Progenitor cell of endocrine pancreas (in vitro differentiated cells): ENCODE measurements at regions not wholly inside any gene's neighbourhood (a gene's known extent, or its start where the extent isn't known, plus 50 kb on each side); places are given as distances from the start of the nearest gene placed in this dataset.
"Not testable (repeated sequence)": the region's sequence is repeated elsewhere in the genome, so short reads cannot be mapped to it uniquely, and the experiment has no call there.

Source experiments
- DNase-seq: peaks from one replicate; pipeline ENCODE4 v3.0.0; 2021; ENCODE audit warnings: low spot score; ENCODE audit not compliant: unreplicated experiment
- H3K27ac Mint-ChIP-seq: 2 replicates; pipeline ENCODE4 v1.8.0; 2021; ENCODE audit warnings: mild to moderate bottlenecking, moderate library complexity, mixed read lengths
- H3K27me3 Mint-ChIP-seq: 2 replicates; pipeline ENCODE4 v1.8.0; 2021; ENCODE audit warnings: mixed read lengths
- H3K36me3 Mint-ChIP-seq: 2 replicates; pipeline ENCODE4 v1.8.0; 2022; ENCODE audit warnings: mixed read lengths; ENCODE audit not compliant: insufficient read depth
- H3K4me1 Mint-ChIP-seq: 2 replicates; pipeline ENCODE4 v1.8.0; 2021; ENCODE audit warnings: low read depth, mixed read lengths
- H3K4me3 Mint-ChIP-seq: 2 replicates; pipeline ENCODE4 v1.8.0; 2021; ENCODE audit warnings: low read depth, mild to moderate bottlenecking, moderate library complexity, mixed read lengths
- H3K9me3 Mint-ChIP-seq: 2 replicates; pipeline ENCODE4 v1.8.0; 2021; ENCODE audit warnings: low read depth, mixed read lengths
- CTCF ChIP-seq: fragments of 200-600 bp; sonication (generic); IDR thresholded peaks from one replicate; pipeline ENCODE4 v1.5.0; 2021; ENCODE audit warnings: antibody characterized with exemption, mild to moderate bottlenecking; ENCODE audit not compliant: unreplicated experiment

- H3K27me3 Mint-ChIP-seq = no peaks in the 10 kb centered on the region
These were observed 562.0 kb downstream of the SMARCA1 start for GRCh38 chrX:128961290-128961689.

GRCh38 chrX:128954697-128955096 is 568.6 kb downstream of the SMARCA1 start:
- H3K36me3 Mint-ChIP-seq, H3K27me3 Mint-ChIP-seq, H3K4me1 Mint-ChIP-seq, DNase-seq, H3K27ac Mint-ChIP-seq, H3K4me3 Mint-ChIP-seq: not testable (repeated sequence)
- H3K9me3 Mint-ChIP-seq = peaks cover 49% of the 10 kb centered on the region

More at GRCh38 chrX:128961290-128961689, 562.0 kb downstream of the SMARCA1 start:
- Mint-ChIP-seq H3K4me1 (no peaks in the 10 kb centered on the region), H3K27ac (no peak overlapping the region), H3K9me3 (peaks cover 39% of the 10 kb centered on the region), H3K4me3 (no peak overlapping the region), H3K36me3 (no peaks in the 10 kb centered on the region)
- no peak for TF ChIP-seq CTCF
- DNase-seq = no peak

GRCh38 chrX:128931071-128931470 is 592.2 kb downstream of the SMARCA1 start:
- DNase-seq = no peak
- peaks cover 39% of the 10 kb centered on the region for H3K9me3 Mint-ChIP-seq
- H3K4me1 Mint-ChIP-seq = peaks cover 4% of the 10 kb centered on the region
- no peak for TF ChIP-seq CTCF
- no peak overlapping the region for H3K4me3 Mint-ChIP-seq
- H3K36me3 Mint-ChIP-seq = peaks cover 2% of the 10 kb centered on the region
- no peak overlapping the region for H3K27ac Mint-ChIP-seq
- no peaks in the 10 kb centered on the region for H3K27me3 Mint-ChIP-seq

- TF ChIP-seq CTCF = no peak
- H3K4me3 Mint-ChIP-seq = no peak overlapping the region
- no peaks in the 10 kb centered on the region for H3K27me3 Mint-ChIP-seq
- DNase-seq = no peak
- H3K27ac Mint-ChIP-seq = no peak overlapping the region
- H3K36me3 Mint-ChIP-seq = peaks cover 2% of the 10 kb centered on the region
- peaks cover 4% of the 10 kb centered on the region for H3K4me1 Mint-ChIP-seq
- H3K9me3 Mint-ChIP-seq = peaks cover 40% of the 10 kb centered on the region
These were observed 593.8 kb downstream of the SMARCA1 start for GRCh38 chrX:128929271-128930057.

- Mint-ChIP-seq H3K36me3 (peaks cover 2% of the 10 kb centered on the region), H3K4me3 (no peak overlapping the region), H3K9me3 (peaks cover 42% of the 10 kb centered on the region), H3K4me1 (peaks cover 4% of the 10 kb centered on the region), H3K27ac (no peak overlapping the region), H3K27me3 (no peaks in the 10 kb centered on the region)
- DNase-seq = no peak
- TF ChIP-seq CTCF = no peak
These were observed 594.7 kb downstream of the SMARCA1 start for GRCh38 chrX:128928636-128929035.

- no peak overlapping the region for H3K4me3 Mint-ChIP-seq
- no peak for TF ChIP-seq CTCF
- H3K36me3 Mint-ChIP-seq = peaks cover 2% of the 10 kb centered on the region
These were observed 595.9 kb downstream of the SMARCA1 start for GRCh38 chrX:128927363-128927762.

More at GRCh38 chrX:128927363-128927762, 595.9 kb downstream of the SMARCA1 start:
- Mint-ChIP-seq H3K27ac (no peak overlapping the region), H3K9me3 (peaks cover 37% of the 10 kb centered on the region), H3K4me1 (peaks cover 4% of the 10 kb centered on the region), H3K27me3 (no peaks in the 10 kb centered on the region)
- no peak for DNase-seq
